T-helper 17 cell (primary cell): ENCODE measurements at regions not wholly inside any gene's neighbourhood (a gene's known extent, or its start where the extent isn't known, plus 50 kb on each side); places are given as distances from the start of the nearest gene placed in this dataset.

Source experiments
- ATAC-seq: fragments of 150-1000 bp; cut with Tn5 transposase; 2 replicates; pipeline ENCODE4 v1.10.0; 2021; ENCODE audit warnings: mild to moderate bottlenecking, moderate library complexity
- DNase-seq, 3 donors: peaks; one replicate each; pipeline versions ENCODE4 v3.0.0 to v3.0.0-alpha.2; 2020 to 2021
- H3K9me3 ChIP-seq: one replicate; pipeline ENCODE4 v1.7.0; 2013; ENCODE audit warnings: low read length, mild to moderate bottlenecking; ENCODE audit not compliant: control insufficient read depth, poor library complexity, severe bottlenecking
- H3K27ac Mint-ChIP-seq: one replicate; pipeline ENCODE4 v1.8.0; 2022; ENCODE audit warnings: mild to moderate bottlenecking, moderate library complexity, mixed read lengths
- H3K27me3 Mint-ChIP-seq: one replicate; pipeline ENCODE4 v1.8.0; 2022; ENCODE audit warnings: mixed read lengths
- H3K36me3 Mint-ChIP-seq: one replicate; pipeline ENCODE4 v1.8.0; 2022; ENCODE audit warnings: low read depth, mixed read lengths
- H3K4me1 Mint-ChIP-seq: one replicate; pipeline ENCODE4 v1.8.0; 2022; ENCODE audit warnings: mild to moderate bottlenecking, mixed read lengths
- H3K4me3 Mint-ChIP-seq: one replicate; pipeline ENCODE4 v1.8.0; 2022; ENCODE audit warnings: mild to moderate bottlenecking, moderate library complexity, mixed read lengths

DNA sequence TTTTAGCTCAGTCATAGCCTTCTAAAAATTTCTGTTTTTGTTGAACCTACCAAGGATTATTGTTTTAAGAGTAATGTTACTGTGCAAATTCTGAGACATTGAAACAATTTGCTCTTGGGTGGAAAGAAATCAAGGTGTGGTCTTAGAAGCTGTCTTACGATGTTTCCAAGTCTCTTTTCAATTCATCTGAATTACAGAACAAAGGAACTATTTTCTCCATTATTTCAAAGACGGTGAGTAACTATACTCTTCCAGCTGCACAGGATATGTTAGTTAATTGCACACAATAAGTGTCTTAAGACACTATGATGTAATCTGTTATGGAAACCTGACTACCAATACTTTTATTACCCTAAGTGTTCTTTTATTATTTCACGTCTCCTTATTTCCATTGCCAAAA, 106.8 kb upstream of the POM121L12 start:
- no peaks in the 10 kb centered on the region for H3K27me3 Mint-ChIP-seq
- DNase-seq (no peak), ATAC-seq (no peak)
- H3K4me3 Mint-ChIP-seq, result no peak overlapping the region
- no peaks in the 10 kb centered on the region for H3K36me3 Mint-ChIP-seq
- no peak overlapping the region for H3K27ac Mint-ChIP-seq
- H3K9me3 ChIP-seq, result no peaks in the 10 kb centered on the region
- H3K4me1 Mint-ChIP-seq, result no peaks in the 10 kb centered on the region

DNA sequence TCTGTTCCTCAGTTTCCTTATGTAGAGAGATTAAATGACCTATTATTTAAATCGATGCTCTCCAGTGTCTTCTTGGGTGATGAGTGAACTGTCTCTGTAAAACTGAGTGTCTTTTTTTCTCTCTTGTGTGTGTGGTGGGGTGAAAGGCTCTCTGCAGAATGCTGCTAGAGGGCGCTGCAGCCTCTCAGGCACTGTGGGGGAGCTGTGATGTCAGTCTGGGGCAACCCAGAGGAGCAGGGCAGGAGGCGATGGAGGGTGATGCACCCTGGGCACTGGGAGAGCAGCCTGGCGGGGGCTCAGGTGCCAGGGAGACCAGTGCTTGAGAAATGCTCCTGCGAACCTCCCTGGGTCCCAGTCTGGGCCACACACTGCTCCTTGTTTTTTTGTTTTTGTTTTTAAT, 110.1 kb upstream of the POM121L12 start:
- H3K27ac Mint-ChIP-seq, result no peak overlapping the region

DNA sequence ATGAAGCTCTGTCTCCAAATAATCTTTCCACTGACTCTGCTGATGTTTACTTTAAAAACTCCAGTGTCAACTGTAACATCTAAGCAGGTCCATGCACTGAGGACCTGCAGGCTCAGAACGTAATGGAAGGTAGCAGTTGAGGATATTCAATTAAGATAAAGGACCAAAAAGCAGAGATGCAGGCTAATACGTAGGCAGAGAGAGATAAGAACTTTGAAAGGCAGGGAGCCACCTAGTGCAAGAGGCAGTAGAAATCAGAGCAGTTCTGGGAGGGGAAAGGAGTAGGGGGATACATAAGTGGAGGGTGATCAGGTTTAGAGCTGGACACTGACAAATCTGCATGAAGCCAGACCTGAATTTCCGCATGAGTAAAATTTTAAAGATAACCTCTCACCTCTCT, 114.5 kb upstream of the POM121L12 start:
- no peaks in the 10 kb centered on the region for H3K9me3 ChIP-seq
- DNase-seq, result no peak
- no peak for ATAC-seq
- H3K27ac Mint-ChIP-seq, result no peak overlapping the region
- no peak overlapping the region for H3K4me3 Mint-ChIP-seq
- H3K36me3 Mint-ChIP-seq, result no peaks in the 10 kb centered on the region
- no peaks in the 10 kb centered on the region for H3K27me3 Mint-ChIP-seq
- no peaks in the 10 kb centered on the region for H3K4me1 Mint-ChIP-seq

More for the DNA sequence above, 110.1 kb upstream of the POM121L12 start:
- no peak for ATAC-seq
- Mint-ChIP-seq H3K4me1 (no peaks in the 10 kb centered on the region), H3K27me3 (no peaks in the 10 kb centered on the region), H3K36me3 (no peaks in the 10 kb centered on the region), H3K4me3 (no peak overlapping the region)
- H3K9me3 ChIP-seq, result no peaks in the 10 kb centered on the region
- no peak for DNase-seq

DNA sequence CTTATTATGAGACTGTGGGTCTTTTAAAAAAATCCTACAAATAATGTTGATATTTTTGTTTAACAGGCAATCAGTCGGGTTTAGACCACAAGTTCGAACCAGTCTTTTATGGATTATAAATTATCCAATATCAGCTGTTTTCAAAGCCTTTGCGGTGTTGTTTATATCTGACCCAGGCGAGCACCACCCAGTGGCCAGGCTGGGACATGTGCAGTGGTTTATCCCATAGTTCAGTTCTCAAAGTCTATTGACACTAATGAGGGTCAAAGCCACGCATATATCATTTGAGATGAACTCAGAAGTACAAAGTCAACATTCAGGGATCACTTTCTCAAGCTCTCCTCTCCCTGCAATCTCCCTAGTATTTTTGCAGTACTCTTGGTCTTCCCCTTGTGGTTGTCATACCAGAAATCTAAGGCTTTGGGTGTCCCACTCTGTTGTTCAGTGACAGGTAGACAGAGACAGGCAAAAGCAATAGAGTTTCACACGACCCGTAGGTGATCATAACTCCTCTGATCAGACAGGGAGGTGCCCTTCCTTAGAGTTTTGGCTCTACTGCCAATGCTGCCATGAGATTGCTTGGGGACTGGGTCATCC, 117.4 kb upstream of the POM121L12 start:
- Mint-ChIP-seq H3K4me3 (no peak overlapping the region), H3K27me3 (no peaks in the 10 kb centered on the region), H3K4me1 (no peaks in the 10 kb centered on the region), H3K27ac (no peak overlapping the region), H3K36me3 (no peaks in the 10 kb centered on the region)
- no peaks in the 10 kb centered on the region for H3K9me3 ChIP-seq
- no peak for DNase-seq
- ATAC-seq, result no peak

DNA sequence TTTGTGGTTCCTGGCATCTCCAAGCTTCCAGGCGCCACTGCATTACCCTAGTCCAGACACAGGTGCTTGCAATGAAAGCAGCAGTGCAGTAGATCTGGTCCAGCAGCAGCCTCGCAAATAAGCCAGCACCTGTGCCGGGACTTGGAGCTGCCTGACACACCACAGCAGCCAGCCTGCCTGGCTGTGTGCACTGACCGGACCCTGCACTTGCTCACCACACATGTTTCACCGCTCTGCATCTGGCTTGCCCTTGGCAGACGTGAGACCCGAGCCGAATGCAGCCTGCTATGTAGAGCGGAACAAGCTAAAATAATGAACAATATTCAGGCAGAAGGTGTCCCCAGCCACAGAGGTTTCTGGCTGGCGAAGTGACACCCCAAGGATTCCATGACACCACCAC, 123.6 kb upstream of the POM121L12 start:
- no peak overlapping the region for H3K27ac Mint-ChIP-seq
- H3K9me3 ChIP-seq, result no peaks in the 10 kb centered on the region
- ATAC-seq (no peak), DNase-seq (no peak)
- no peak overlapping the region for H3K4me3 Mint-ChIP-seq
- no peaks in the 10 kb centered on the region for H3K36me3 Mint-ChIP-seq
- H3K4me1 Mint-ChIP-seq, result no peaks in the 10 kb centered on the region
- H3K27me3 Mint-ChIP-seq, result no peaks in the 10 kb centered on the region

DNA sequence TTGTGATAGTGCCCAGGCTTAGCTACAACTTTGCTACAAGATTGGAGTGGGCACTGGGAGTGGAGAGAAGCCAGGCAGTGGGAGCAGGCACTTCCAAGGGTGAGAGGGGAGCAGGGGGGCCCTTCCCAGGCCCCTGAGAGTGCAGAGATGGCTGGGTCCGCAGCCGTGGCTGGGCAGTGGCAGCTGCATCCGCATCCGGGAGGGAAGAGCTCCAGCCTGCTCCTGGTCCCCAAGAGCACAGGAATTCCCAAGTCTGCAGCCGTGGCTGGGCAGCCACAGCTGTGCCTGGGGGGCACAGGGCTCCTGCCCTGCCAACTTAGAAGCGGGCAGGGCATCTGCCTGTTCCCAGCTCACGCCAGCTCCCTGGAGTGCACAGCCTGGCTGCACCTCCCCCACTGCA, 124.1 kb upstream of the POM121L12 start:
- H3K36me3 Mint-ChIP-seq, result no peaks in the 10 kb centered on the region
- H3K27me3 Mint-ChIP-seq, result no peaks in the 10 kb centered on the region
- no peak overlapping the region for H3K27ac Mint-ChIP-seq
- no peak overlapping the region for H3K4me3 Mint-ChIP-seq
- ATAC-seq (no peak), DNase-seq (no peak)
- no peaks in the 10 kb centered on the region for H3K9me3 ChIP-seq
- no peaks in the 10 kb centered on the region for H3K4me1 Mint-ChIP-seq

DNA sequence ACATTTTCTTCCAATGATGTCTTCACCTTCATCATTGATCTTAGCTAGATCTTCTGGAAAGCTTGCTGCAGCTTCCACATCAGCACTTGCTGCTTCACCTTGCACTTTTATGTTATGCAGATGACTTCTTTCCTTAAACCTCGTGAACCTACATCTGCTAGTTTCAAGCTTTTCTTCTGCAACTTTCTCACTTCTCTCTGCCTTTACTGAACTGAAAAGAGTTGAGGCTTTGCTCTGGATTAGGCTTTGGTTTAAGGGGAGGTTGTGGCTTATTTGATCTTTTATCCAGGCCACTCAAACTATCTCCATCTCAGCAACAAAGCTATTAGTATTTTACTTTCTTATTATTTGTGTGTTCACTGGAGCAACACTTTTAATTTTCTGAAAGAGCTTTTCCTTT, 125.5 kb upstream of the POM121L12 start:
- no peaks in the 10 kb centered on the region for H3K27me3 Mint-ChIP-seq
- no peak overlapping the region for H3K27ac Mint-ChIP-seq
- ATAC-seq (no peak), DNase-seq (no peak)
- no peak overlapping the region for H3K4me3 Mint-ChIP-seq
- H3K9me3 ChIP-seq, result no peaks in the 10 kb centered on the region
- no peaks in the 10 kb centered on the region for H3K36me3 Mint-ChIP-seq
- H3K4me1 Mint-ChIP-seq, result no peaks in the 10 kb centered on the region

DNA sequence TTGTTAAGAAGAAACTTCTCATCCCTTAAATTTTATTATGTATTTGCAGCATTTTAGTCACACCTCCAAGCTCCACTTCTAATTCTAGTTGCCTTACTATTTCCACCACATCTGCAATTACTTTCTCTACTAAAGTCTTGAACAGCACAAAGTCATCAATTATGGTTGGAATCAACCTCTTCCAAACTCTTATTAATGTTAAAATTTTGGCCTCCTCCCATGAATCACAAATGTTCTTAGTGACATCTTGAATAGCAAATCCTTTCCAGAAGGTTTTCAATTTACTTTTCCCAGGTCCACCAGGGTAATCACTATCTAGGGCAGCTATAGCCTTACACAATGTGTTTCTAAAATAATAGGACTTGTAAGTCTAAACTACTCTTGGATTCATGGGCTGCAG, 126.3 kb upstream of the POM121L12 start:
- no peak for ATAC-seq

DNA sequence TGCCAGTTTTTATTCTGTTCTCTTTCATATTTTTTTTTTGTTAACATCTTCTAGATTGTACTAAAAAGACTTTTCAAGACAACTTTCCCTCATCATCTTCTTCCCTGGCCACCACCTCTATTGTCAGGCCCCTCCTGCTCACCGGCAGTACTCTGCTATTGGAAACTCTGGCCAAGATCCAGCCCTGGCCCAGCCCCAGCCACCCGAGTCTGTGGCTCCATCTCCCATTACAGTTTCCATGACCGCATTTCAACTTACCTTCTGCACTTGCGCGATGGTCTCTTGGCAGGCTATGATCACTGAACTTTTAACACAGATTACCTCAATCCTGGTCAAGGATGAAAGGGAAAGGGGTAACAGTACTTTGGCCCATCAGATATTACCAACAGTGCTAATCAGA, 137.7 kb upstream of the POM121L12 start:
- H3K9me3 ChIP-seq, result no peaks in the 10 kb centered on the region
- ATAC-seq (no peak), DNase-seq (no peak)
- no peaks in the 10 kb centered on the region for H3K27me3 Mint-ChIP-seq
- H3K36me3 Mint-ChIP-seq, result no peaks in the 10 kb centered on the region
- no peak overlapping the region for H3K4me3 Mint-ChIP-seq
- no peaks in the 10 kb centered on the region for H3K4me1 Mint-ChIP-seq
- no peak overlapping the region for H3K27ac Mint-ChIP-seq

More for the DNA sequence above, 126.3 kb upstream of the POM121L12 start:
- Mint-ChIP-seq H3K36me3 (no peaks in the 10 kb centered on the region), H3K4me3 (no peak overlapping the region), H3K27me3 (no peaks in the 10 kb centered on the region), H3K4me1 (no peaks in the 10 kb centered on the region), H3K27ac (no peak overlapping the region)
- no peaks in the 10 kb centered on the region for H3K9me3 ChIP-seq
- DNase-seq, result no peak

DNA sequence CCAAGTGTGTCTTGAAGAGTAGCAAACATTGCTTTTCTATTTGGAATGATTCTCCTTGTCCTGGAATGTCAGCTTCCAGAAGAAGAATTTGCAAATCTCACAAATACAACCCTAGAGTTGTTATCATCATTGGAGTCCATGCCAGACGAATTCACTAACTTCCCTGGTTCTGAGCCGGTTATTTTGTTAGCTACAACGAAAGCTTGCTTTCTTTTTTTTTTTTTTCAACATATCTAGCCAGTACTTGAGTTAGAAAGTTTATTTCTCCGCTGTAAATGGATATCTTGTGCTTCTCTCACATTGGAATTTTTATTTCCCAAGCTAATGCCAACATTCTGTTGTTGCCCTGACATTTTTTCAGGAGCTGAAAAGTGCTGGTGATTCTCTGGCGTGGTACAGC, 138.1 kb upstream of the POM121L12 start:
- no peaks in the 10 kb centered on the region for H3K4me1 Mint-ChIP-seq
- no peak overlapping the region for H3K27ac Mint-ChIP-seq
- no peak for ATAC-seq
- H3K36me3 Mint-ChIP-seq, result no peaks in the 10 kb centered on the region
- no peaks in the 10 kb centered on the region for H3K27me3 Mint-ChIP-seq
- no peak for DNase-seq
- H3K9me3 ChIP-seq, result no peaks in the 10 kb centered on the region
- H3K4me3 Mint-ChIP-seq, result no peak overlapping the region

DNA sequence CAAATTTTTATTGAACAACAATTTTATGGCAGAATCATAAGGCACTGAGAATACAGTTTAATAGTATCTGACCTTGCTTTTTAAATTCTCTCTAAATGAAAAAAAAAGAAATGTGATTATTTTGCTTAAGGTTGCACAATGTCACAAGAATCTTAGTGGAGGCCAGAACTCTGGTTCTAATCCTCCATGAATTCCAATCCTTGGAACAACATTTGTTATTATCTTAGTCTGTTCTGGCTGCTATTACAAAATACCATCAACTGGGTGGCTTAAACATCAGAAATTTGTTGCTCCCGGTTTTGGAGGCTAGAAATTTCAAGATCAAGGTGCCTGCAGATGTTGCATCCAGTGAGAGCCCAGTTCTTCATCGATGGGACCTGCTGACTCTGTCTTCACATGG, 158.2 kb upstream of the POM121L12 start:
- no peaks in the 10 kb centered on the region for H3K27me3 Mint-ChIP-seq
- no peak overlapping the region for H3K4me3 Mint-ChIP-seq
- H3K27ac Mint-ChIP-seq, result no peak overlapping the region
- DNase-seq (no peak), ATAC-seq (no peak)
- H3K9me3 ChIP-seq, result no peaks in the 10 kb centered on the region
- H3K4me1 Mint-ChIP-seq, result no peaks in the 10 kb centered on the region
- no peaks in the 10 kb centered on the region for H3K36me3 Mint-ChIP-seq

DNA sequence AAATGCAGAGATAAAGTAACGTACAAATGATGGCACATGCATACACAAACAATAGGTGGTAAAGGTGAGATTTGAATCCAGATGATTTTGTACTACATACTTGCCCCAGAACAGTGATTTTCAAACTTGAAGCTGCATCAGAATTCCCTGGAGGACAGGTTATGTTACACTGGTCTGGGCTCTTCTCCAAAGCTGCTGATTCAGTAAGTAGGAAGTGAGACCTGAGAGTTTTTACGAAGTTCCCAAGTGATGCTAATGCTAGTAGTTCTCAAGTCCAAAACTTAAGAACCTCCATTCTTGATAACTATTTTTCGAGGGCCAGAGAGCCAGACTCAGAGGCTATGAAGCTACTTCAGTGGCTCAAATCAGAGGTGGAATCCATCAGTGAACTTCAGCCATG, 159.0 kb upstream of the POM121L12 start:
- Mint-ChIP-seq H3K27ac (no peak overlapping the region), H3K36me3 (no peaks in the 10 kb centered on the region)
- ATAC-seq, result no peak

DNA sequence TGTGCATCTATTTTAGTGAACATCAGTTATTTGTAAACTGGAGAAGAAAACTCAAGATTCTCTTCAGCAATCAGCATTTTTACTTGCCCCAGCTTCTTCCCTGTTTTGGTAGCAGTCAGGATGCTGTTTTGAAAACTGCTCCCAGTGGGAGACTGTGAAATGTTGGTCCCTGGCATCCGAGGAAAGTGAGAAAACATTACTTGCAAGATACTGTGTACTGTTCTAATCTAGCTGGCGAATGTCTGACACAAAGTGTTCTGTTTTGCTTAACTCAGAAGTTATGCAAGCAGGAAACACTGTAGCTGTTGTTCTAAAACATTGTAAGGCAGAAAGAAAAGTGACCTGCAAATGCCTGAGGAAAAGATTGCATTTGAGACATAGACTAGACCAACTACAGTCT, 171.8 kb upstream of the POM121L12 start:
- ATAC-seq (no peak), DNase-seq (no peak)
- no peaks in the 10 kb centered on the region for H3K9me3 ChIP-seq
- no peaks in the 10 kb centered on the region for H3K36me3 Mint-ChIP-seq
- H3K27ac Mint-ChIP-seq, result no peak overlapping the region
- no peaks in the 10 kb centered on the region for H3K27me3 Mint-ChIP-seq
- no peaks in the 10 kb centered on the region for H3K4me1 Mint-ChIP-seq
- no peak overlapping the region for H3K4me3 Mint-ChIP-seq

More for the DNA sequence above, 159.0 kb upstream of the POM121L12 start:
- no peak for DNase-seq
- no peaks in the 10 kb centered on the region for H3K9me3 ChIP-seq
- Mint-ChIP-seq H3K27me3 (no peaks in the 10 kb centered on the region), H3K4me3 (no peak overlapping the region), H3K4me1 (no peaks in the 10 kb centered on the region)

DNA sequence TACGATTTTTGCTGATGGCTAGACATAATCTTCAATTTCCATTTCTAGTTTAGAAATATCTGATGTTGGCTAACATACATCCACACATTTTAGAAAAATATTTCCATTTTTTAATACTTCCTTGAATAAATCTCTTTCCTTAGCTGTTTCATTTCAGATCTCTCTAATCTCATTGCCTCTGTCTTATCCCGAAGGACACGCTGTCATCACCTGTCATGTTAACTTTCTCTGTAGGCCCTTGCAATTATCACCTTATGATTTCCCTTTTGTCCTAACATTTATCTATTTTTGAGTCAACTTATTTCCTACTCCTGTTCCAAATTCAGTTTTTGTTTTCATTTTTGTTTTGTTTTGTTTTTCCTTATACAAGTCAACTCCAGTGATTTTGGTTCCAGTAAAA, 173.1 kb upstream of the POM121L12 start:
- DNase-seq (no peak), ATAC-seq (no peak)
- H3K36me3 Mint-ChIP-seq, result no peaks in the 10 kb centered on the region
- no peaks in the 10 kb centered on the region for H3K4me1 Mint-ChIP-seq
- no peak overlapping the region for H3K27ac Mint-ChIP-seq
- no peak overlapping the region for H3K4me3 Mint-ChIP-seq
- no peaks in the 10 kb centered on the region for H3K9me3 ChIP-seq
- H3K27me3 Mint-ChIP-seq, result no peaks in the 10 kb centered on the region
